HG03442 (cell line): ENCODE measurements at regions not wholly inside any gene's neighbourhood (a gene's known extent, or its start where the extent isn't known, plus 50 kb on each side); places are given as distances from the start of the nearest gene placed in this dataset.

Experiments used
- ATAC-seq: cut with Tn5 transposase; IDR thresholded peaks from one replicate; pipeline ENCODE4 v1.9.1; 2021; ENCODE audit warnings: mild to moderate bottlenecking, moderate library complexity; ENCODE audit not compliant: unreplicated experiment

DNA sequence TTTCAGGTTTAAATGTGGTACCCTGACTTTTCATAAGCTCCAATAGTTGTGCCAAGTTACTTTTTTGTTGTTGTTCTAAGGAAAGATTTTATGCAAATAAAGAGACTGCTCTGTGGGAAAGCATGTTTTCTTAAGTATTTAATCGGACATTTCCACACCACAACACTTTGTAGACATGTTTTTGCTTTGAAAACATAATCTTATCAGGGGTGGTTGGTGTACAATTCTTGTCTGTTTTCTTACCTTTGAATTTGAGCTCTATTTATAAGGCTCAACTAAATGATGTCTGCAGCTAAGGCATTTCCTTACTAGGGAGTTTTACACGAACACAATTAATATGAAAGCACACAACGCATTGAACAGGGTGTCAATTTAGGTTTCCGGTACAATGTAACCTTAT is 81.5 kb upstream of the CDIN1 start:
- ATAC-seq, result no peak

DNA sequence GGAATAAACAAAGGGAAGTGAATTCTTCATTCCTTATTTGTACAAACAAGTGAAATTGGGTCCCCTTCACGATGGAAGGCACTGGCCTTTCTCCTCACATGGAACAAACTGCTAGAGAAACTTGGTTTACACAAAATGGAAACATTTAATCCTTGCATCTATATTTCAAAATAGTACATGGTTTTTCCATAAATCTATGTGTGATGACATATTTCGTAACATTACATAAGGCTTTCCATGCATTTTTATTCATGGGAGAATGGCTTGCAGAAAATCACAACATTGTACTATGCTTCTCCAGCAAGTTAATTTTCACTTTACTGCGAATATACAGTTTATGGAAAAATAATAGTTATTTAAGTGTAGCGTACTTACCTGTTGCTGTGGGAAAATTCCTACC is 81.0 kb upstream of the CDIN1 start:
- no peak for ATAC-seq

DNA sequence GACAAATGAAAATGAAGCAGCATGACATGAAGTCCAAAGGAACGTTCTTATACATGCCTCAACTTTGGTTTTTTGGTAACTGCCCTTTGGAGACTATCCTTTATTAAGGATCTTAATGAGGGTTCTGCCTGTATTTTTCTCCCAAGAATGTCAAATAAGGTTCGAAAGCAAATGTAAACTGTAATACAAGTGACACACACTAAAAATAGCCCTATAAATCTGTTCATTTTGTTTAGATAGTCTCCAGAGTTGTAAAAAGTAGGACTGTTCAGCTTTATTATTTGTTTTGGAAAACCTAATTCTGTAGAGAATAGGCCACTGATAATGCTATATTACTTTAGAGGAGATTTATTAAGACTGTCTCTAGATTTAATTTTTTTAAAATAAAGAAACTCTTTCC is 80.5 kb upstream of the CDIN1 start:
- ATAC-seq, result no peak

DNA sequence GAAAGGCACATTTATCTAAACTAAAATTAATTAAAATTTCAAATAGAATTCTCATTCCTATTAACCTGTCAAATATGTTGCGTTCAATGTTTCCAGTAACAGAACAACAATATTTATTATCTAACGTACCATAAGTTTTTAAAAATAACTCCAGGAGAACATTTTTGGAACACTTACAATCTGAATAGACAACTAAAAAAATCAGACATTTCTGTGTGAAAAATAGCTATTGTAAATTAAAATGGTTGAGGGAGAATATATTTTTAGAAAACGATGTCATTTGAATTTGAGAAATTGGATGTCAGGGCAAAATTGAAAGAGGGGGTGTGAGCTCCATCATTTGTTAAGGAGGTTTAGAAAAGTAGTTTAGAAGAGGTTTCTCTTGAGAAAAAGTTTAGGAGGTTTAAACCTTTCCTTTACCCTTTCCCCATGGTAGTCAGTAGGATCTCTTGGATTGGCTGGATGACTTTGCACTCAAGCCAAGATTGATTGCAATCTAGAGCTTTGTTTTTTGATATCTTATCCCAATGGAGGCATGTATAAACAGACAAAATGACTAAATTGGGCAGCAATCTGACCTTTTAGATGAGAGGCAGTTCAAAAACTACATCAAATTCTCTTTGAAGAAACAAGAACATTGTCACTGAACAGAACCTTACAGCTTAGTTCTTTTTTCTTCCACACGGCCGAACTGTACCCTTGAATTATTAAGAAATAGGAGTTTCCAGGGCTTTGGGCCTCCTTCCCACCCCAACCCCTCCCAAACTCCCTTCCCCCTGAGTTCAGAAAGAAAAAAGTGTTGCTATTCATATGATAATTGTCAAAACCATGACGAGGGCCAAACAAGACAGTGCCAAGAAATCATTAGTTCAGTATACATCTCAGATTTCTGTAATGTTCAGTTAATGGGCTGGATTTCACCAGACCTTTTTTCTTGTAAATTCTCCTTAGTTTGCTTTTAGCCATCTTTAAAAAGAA is 79.7 kb upstream of the CDIN1 start:
- no peak for ATAC-seq

DNA sequence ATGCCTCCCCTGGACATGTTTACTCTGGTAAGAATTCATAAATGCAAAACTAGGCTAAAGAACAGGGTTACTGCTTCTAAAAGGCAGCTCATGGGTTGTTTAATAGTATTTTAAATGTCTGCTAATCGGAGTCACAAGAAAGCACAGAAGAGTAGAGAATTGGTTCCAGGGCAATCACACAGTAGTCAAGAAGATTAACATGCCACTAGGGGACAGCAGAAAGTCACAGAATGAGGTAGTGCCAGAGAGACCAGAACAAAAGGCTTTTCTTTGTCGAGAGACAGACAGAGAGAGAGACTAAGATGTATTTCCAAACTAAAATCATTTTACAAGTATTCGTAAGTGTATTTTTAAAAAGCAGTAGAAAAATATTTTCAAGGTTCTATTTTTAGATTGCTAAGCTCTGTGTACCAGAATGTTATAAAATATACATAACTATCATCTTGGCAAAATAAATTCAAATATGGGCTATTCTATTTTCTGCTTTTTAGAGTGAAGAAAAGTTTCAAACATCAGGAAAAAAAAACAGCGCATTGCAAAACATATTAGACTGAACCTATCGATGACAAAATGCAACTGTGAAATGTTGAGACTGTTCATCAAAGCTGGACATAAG is 78.3 kb upstream of the CDIN1 start:
- peak; percentile 83 for ATAC-seq

DNA sequence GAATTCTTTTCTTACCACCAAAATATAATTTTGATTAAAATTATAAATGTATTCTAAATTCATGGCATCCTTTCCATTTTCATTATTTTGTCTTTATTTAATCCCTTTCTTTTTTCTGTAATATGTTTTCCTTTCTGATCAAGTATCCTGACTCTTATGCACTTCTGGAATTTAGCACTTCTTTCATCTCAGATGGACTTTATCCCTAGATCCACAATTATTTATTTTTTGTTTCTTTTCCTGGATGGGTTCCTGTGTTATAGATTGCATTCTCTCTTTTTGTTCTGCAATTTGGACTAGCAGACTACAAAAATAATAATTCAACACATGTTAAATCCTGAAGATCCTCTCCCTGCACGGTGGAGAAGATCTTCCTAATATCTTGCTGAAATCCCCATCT is 76.9 kb upstream of the CDIN1 start:
- ATAC-seq, result no peak

DNA sequence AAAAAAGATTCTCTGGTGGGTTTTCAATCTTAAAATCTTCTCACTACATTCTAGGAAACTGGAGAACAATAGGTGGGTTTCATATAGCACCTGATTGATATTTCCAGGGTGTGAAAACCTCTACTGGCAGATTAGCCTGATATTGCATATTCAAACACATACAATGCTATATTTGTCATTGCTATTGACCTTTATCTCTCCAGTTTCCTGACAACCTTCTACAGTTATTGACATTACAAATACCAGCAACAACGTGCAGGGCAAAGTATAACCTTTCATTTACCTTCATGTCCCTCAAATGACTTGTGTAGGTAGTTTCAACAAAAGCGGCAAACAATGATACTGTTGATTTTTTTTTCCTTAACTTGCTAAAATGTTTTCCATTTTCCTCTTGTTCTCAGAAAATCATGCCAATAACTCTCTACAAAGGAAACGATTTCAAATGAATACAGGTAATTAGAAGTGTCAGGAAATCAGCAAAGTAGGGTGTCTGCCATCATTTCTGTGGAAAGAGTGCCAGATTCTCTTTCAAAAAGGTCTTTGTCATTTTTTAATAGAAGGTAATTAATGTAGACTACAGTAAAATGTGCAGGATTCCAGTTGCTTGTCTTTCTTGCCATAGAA is 72.6 kb upstream of the CDIN1 start:
- no peak for ATAC-seq

DNA sequence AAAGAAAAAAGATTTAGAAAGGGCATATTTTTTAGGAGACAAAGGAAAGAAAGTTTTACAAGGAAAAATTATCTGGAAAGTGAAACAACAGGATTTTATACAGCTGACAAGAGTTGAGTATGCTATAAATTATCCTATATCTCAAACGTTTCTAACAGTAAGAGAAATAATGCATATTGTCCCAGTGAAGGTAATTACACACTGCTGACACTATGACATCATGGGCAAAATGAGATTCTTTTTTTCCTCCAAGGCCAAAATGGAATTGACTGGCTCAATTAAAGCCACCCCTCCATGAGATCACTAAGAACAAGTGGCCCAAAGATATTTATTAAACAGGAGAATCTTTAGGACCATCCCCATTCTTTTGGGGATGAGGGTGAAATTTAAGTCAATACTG is 72.0 kb upstream of the CDIN1 start:
- no peak for ATAC-seq

DNA sequence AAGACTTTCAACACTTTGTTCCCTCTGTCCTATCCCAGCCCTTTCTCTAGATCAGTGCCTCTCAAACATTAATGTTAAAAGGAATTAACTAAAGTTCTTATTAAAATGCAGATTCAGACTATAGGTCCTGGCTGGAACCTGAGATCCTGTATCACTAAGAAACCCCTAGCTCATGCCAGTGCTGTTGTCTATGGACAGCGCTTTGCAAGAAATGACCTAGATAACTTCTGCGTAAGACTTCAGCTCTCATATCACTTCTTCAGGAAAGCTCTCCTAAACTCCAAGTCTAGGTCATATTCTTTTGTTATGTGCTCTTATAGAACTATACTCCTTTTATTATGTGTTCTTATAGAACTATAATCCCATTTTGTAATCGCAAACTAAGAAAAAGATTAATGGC is 67.8 kb upstream of the CDIN1 start:
- ATAC-seq, result no peak

DNA sequence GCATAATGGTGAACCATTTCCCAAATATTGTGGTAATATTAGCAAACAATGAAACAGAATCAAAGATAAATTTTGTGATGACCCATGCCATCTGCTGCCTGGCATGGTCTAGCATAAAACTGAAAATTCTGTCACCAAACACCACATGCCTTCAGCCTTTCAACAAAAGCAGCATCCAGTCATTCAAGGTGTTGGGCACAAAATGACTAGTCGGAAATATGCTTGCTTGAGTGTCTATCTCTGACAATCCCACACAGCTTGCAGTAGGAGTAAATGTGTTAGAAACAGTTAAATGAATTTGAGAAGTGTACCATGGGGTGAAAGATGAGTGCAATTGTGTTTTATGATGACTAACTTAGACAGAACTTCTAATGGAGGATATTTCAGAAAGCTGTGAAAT is 61.7 kb upstream of the CDIN1 start:
- ATAC-seq, result no peak

DNA sequence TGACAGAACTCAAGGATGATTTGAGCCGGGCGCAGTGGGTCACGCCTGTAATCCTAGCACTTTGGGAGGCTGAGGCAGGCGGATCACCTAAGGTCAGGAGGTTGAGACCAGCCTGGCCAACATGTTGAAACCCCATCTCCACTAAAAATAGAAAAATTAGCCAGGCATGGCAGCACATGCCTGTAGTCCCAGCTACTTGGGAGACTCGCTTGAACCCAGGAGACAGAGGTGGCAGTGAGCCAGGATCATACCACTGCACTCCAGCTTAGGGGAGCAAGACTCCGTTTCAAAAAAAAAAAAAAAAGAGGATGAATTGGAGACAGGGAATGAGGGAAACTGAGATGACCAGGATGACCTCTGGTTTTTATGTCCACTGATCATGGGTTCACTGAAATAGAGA is 60.4 kb upstream of the CDIN1 start:
- ATAC-seq, result no peak

DNA sequence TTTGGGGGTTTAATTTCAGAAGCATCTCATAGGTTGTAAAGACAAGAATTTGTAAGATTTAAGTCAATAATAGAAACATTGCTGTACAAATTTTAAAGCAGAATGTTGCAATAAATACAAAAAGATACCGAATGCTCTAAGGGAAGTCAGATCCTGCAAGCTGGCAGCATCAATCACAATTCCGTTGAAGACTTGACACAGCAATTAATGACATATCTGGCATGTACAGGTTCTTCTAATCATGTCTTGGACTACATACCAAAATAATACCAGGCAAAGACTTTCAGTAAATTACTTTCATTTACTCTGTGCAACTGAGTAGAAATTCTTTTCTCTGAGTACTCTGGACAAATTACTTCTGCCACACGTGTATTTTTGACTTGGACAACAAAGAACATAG is 54.0 kb upstream of the CDIN1 start:
- no peak for ATAC-seq

DNA sequence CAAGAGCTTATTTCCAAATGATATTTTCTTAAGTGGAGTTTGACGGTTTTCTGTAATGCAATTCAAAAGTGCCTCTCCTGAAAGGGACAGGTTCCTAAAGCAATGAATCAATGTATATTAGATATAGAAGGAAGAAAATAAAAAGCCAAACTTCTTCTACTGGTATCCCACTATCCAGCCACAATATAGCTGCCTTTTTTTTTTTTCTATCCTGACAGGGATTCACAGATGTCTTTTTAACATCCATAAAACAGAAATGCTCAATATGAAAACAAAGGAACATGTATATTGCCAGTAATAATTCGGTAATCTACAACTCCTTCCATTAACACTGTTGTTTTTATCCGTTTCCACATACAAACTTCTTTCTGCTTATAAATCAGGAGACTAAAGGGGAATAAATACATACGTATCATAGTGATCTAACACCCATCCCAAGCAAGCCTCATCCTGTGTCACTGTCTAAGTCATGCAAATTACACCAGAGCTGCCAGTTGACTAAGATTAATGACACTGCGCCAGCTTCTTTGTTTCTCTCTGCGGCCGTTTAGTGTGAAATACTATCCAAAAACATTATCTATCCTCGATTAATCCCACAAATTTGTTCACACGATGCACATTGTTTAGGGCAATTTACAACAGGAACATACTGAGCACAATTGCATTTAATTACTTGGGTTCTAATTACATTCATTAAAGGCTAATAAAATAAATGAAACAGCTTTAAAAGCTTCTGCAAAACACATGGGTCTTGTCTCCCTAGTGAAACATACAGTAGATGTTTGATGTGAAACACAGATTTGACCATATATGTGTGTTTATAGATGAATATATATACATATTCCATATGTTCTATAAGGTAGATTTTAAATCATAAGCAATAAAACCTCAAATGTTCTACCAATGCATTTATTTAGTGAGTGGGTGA is 51.9 kb upstream of the CDIN1 start:
- no peak for ATAC-seq

DNA sequence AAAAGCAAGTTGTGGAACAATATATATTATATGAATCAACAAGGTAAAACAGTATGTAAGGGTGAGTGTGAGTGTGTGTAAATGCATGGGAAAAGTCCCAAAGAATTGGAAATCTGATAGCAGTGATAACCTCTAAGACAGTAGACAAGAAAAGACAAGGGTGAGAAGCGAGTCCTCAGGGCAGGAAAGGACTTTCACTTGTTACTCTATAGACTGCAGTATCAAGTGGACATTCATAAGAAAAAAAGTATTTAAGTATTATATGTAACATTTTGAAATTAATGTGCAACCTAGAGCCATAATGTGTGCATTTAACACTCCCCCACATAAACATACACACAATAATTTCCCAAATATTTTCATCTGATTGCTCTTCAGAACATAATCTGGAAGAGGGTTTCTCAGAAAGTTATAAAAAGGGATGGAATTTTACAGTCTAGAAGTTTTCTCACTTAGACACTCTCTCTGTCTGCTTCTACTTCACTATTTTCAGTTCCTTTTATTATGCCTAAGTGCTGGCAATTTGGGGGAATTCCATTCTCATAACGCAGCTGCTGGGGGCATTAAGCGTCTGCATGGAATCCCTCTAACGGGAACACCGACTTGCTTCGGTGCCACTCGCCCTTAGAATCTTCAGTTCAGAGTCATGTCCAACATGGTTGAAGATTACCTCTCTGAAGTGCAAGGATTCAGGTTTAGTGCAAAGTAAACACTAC is 50.0 kb upstream of the CDIN1 start:
- ATAC-seq, result peak; percentile 87
